ENCODE measurements at regions not wholly inside any gene's neighbourhood (a gene's known extent, or its start where the extent isn't known, plus 50 kb on each side); places are given as distances from the start of the nearest gene placed in this dataset.

GRCh38 chr6:121000381-121000780 lies 333.9 kb downstream of the TBC1D32 start:
- no peak overlapping the region for H3K4me2 ChIP-seq (ENCODE audit: insufficient read depth in 1 of 2, low read depth in 2 of 2, low read length in 2 of 2)
- ChIA-PET CTCF (ENCODE audit: partially characterized antibody) (interaction anchor here (1.5 kb wide), 1 partner anchor 400 kb away, joined by 4 read pairs; no protein-coding TSS in a partner anchor), POLR2A (ENCODE audit: partially characterized antibody) (no interaction called here)
- H3K14ac ChIP-seq (ENCODE audit: insufficient read length), result no peak overlapping the region
- H3K4me3 ChIP-seq (ENCODE audit: extremely low read depth in 1 of 4, insufficient read depth in 2 of 4, low read depth in 3 of 4, low read length in 4 of 4), result no peak overlapping the region
- H3K4ac ChIP-seq (replicated peaks; ENCODE audit: insufficient read length, low read depth, low read length), result no peak overlapping the region
- H4K5ac ChIP-seq (ENCODE audit: insufficient read length, low read depth, low read length), result no peak overlapping the region
- H2AFZ ChIP-seq (ENCODE audit: low read length), result no peak overlapping the region
- no peaks in the 10 kb centered on the region for H3K79me1 ChIP-seq (ENCODE audit: low read depth, low read length)
- no peaks in the 10 kb centered on the region for H3K36me3 ChIP-seq (ENCODE audit: control insufficient read depth in 2 of 4, insufficient read depth in 4 of 4, low read length in 3 of 4)
- H3K9ac ChIP-seq (replicated peaks in 1 of 4; ENCODE audit: extremely low read depth in 1 of 4, low read depth in 3 of 4, low read length in 3 of 4), result no peak overlapping the region
- 83% methylated on average over 5 of the region's 5 CpGs; no CpG with 5 or more reads in 1 of the 2 experiments for WGBS, 2 experiments (ENCODE audit: extremely low coverage in 1 of 2, insufficient coverage in 1 of 2, insufficient read length in 1 of 2, insufficient replicate concordance in 2 of 2, low coverage in 1 of 2, low lambda C conversion rate in 2 of 2, missing lambda C conversion rate in 1 of 2)
- H4K20me1 ChIP-seq (replicated peaks in 1 of 2; ENCODE audit: control insufficient read depth in 1 of 2, insufficient read depth in 2 of 2, low read length in 2 of 2), result no peaks in the 10 kb centered on the region
- no peaks in the 10 kb centered on the region for H3K23me2 ChIP-seq (ENCODE audit: low read depth, low read length)
- no peak overlapping the region for H3K23ac ChIP-seq (ENCODE audit: insufficient read length)
- H2BK12ac ChIP-seq (ENCODE audit: low read depth, low read length), result no peak overlapping the region
- H3K27me3 ChIP-seq (replicated peaks in 1 of 4; ENCODE audit: control insufficient read depth in 3 of 4, extremely low read depth in 1 of 4, insufficient read depth in 3 of 4, low read length in 3 of 4), result no peaks in the 10 kb centered on the region
- H3K27ac ChIP-seq (ENCODE audit: low read depth, low read length), result no peak overlapping the region
- H2BK15ac ChIP-seq (ENCODE audit: low read length), result no peak overlapping the region
- H3K18ac ChIP-seq (ENCODE audit: extremely low read depth, low read length), result no peak overlapping the region
- H3K79me2 ChIP-seq (ENCODE audit: control insufficient read depth in 1 of 2, insufficient read depth in 2 of 2, low read length in 2 of 2), result no peaks in the 10 kb centered on the region
- no peak overlapping the region for H2BK5ac ChIP-seq (ENCODE audit: low read depth, low read length)
- H2BK120ac ChIP-seq (replicated peaks; ENCODE audit: low read depth, low read length), result no peak overlapping the region
- no peak overlapping the region for H2AK5ac ChIP-seq (ENCODE audit: low read depth, low read length)
- no peak overlapping the region for H2BK20ac ChIP-seq (ENCODE audit: low read length)
- H3K9me3 ChIP-seq (ENCODE audit: insufficient read depth in 2 of 2, low read depth in 1 of 2, low read length in 1 of 2), result peaks cover 0 to 4% of the 10 kb centered on the region in 2 experiments; a peak in 1 of 4 replicates
- H4K91ac ChIP-seq (replicated peaks; ENCODE audit: insufficient read length, low read length), result no peak overlapping the region
- no peaks in the 10 kb centered on the region for H3K4me1 ChIP-seq (replicated peaks in 1 of 4; ENCODE audit: control insufficient read depth in 3 of 4, insufficient read depth in 4 of 4, low read length in 3 of 4)
- FAIRE-seq, result no peak
- no peak overlapping the region for H3K56ac ChIP-seq (replicated peaks; ENCODE audit: insufficient read length, low read depth, low read length)
- no peak overlapping the region for H4K8ac ChIP-seq (ENCODE audit: extremely low read depth, insufficient read depth, low read length)
- no peak for DNase-seq (ENCODE audit: low read depth in 1 of 2, low spot score in 2 of 2)
- TF ChIP-seq SIRT6 (IDR thresholded peaks at IDR 0.05; ENCODE audit: low read length), result no peak
- no peak for TF ChIP-seq TAF7 (optimal IDR thresholded peaks at IDR 0.05; ENCODE audit: borderline replicate concordance, low read depth, low read length)
- no peak for TF ChIP-seq YY1 (IDR thresholded peaks at IDR 0.05; ENCODE audit: low read depth, low read length)
- no peak for TF ChIP-seq NRF1 (IDR thresholded peaks at IDR 0.05; ENCODE audit: low read depth, low read length)
- TF ChIP-seq SP2 (IDR thresholded peaks at IDR 0.05; ENCODE audit: low read length), result no peak
- TF ChIP-seq NANOG (IDR thresholded peaks at IDR 0.05; ENCODE audit: insufficient read depth, low read depth, low read length, poor library complexity, severe bottlenecking), result no peak
